ENCODE measurements at regions not wholly inside any gene's neighbourhood (a gene's known extent, or its start where the extent isn't known, plus 50 kb on each side); places are given as distances from the start of the nearest gene placed in this dataset.

DNA sequence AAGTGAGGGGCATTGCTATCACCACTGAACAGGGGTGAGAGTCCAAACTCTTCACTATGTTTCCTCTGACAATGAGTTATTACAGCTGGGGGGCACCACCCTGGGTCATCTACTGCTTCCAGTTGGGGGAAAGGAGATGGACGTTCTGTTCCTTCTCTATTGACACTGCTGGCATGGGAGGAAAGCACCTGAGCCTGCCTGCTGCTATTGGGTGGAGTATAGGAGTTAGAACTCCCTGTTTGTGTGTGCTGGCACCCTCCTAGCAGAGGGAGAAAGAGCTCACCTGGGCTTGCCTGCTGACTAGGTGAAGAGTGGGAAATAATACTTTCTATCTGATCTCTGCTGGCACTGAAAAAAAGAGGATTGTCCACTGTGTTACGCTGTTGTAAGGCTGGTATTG lies 163.8 kb downstream of the MSN start:
- no TSS peak for BruUV-seq (replicated peaks)
- WGBS (ENCODE audit: low lambda C conversion rate), result 0% methylated on average over 1 of the region's 2 CpGs
- no peak for TF ChIP-seq FIP1L1 (IDR thresholded peaks at IDR 0.05; ENCODE audit: borderline replicate concordance, insufficient read depth, low read depth, low read length)
- no peak for TF ChIP-seq ELF4 (CRISPR knock-in tag; IDR thresholded peaks at IDR 0.05; ENCODE audit: borderline replicate concordance)
- TF ChIP-seq, protein P1, sequence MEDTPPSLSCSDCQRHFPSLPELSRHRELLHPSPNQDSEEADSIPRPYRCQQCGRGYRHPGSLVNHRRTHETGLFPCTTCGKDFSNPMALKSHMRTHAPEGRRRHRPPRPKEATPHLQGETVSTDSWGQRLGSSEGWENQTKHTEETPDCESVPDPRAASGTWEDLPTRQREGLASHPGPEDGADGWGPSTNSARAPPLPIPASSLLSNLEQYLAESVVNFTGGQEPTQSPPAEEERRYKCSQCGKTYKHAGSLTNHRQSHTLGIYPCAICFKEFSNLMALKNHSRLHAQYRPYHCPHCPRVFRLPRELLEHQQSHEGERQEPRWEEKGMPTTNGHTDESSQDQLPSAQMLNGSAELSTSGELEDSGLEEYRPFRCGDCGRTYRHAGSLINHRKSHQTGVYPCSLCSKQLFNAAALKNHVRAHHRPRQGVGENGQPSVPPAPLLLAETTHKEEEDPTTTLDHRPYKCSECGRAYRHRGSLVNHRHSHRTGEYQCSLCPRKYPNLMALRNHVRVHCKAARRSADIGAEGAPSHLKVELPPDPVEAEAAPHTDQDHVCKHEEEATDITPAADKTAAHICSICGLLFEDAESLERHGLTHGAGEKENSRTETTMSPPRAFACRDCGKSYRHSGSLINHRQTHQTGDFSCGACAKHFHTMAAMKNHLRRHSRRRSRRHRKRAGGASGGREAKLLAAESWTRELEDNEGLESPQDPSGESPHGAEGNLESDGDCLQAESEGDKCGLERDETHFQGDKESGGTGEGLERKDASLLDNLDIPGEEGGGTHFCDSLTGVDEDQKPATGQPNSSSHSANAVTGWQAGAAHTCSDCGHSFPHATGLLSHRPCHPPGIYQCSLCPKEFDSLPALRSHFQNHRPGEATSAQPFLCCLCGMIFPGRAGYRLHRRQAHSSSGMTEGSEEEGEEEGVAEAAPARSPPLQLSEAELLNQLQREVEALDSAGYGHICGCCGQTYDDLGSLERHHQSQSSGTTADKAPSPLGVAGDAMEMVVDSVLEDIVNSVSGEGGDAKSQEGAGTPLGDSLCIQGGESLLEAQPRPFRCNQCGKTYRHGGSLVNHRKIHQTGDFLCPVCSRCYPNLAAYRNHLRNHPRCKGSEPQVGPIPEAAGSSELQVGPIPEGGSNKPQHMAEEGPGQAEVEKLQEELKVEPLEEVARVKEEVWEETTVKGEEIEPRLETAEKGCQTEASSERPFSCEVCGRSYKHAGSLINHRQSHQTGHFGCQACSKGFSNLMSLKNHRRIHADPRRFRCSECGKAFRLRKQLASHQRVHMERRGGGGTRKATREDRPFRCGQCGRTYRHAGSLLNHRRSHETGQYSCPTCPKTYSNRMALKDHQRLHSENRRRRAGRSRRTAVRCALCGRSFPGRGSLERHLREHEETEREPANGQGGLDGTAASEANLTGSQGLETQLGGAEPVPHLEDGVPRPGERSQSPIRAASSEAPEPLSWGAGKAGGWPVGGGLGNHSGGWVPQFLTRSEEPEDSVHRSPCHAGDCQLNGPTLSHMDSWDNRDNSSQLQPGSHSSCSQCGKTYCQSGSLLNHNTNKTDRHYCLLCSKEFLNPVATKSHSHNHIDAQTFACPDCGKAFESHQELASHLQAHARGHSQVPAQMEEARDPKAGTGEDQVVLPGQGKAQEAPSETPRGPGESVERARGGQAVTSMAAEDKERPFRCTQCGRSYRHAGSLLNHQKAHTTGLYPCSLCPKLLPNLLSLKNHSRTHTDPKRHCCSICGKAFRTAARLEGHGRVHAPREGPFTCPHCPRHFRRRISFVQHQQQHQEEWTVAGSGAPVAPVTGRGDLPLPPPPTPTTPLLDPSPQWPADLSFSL (CRISPR knock-in tag; IDR thresholded peaks at IDR 0.05), result no peak
- no peak for TF ChIP-seq DNMT3B (CRISPR knock-in tag; conservative IDR thresholded peaks at IDR 0.05)
- TF ChIP-seq SIX4 (CRISPR knock-in tag; IDR thresholded peaks at IDR 0.05), result no peak
- TF ChIP-seq ZNF335 (CRISPR knock-in tag; IDR thresholded peaks at IDR 0.05), result no peak
- TF ChIP-seq RXRA (CRISPR knock-in tag; IDR thresholded peaks at IDR 0.05), result no peak
- TF ChIP-seq, protein P2, sequence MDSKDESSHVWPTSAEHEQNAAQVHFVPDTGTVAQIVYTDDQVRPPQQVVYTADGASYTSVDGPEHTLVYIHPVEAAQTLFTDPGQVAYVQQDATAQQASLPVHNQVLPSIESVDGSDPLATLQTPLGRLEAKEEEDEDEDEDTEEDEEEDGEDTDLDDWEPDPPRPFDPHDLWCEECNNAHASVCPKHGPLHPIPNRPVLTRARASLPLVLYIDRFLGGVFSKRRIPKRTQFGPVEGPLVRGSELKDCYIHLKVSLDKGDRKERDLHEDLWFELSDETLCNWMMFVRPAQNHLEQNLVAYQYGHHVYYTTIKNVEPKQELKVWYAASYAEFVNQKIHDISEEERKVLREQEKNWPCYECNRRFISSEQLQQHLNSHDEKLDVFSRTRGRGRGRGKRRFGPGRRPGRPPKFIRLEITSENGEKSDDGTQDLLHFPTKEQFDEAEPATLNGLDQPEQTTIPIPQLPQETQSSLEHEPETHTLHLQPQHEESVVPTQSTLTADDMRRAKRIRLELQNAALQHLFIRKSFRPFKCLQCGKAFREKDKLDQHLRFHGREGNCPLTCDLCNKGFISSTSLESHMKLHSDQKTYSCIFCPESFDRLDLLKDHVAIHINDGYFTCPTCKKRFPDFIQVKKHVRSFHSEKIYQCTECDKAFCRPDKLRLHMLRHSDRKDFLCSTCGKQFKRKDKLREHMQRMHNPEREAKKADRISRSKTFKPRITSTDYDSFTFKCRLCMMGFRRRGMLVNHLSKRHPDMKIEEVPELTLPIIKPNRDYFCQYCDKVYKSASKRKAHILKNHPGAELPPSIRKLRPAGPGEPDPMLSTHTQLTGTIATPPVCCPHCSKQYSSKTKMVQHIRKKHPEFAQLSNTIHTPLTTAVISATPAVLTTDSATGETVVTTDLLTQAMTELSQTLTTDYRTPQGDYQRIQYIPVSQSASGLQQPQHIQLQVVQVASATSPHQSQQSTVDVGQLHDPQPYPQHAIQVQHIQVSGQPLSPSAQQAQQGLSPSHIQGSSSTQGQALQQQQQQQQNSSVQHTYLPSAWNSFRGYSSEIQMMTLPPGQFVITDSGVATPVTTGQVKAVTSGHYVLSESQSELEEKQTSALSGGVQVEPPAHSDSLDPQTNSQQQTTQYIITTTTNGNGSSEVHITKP (CRISPR knock-in tag; IDR thresholded peaks at IDR 0.05; ENCODE audit: low read depth), result no peak

More for the DNA sequence above, 163.8 kb downstream of the MSN start:
- ChIA-PET POLR2A (no interaction called here), CTCF (ENCODE audit: low intra/inter-chr PET ratio, low total read pairs) (no interaction called here)
- H3K36me3 ChIP-seq (replicated peaks in 1 of 2; ENCODE audit: control insufficient read depth in 1 of 2, insufficient read depth in 2 of 2, low read length in 2 of 2), result no peaks in the 10 kb centered on the region
- no peaks in the 10 kb centered on the region for H3K4me1 ChIP-seq (ENCODE audit: insufficient read depth, low read length)
- no peaks in the 10 kb centered on the region for H3K79me2 ChIP-seq (ENCODE audit: insufficient read depth, low read length)
- H3K9ac ChIP-seq (ENCODE audit: insufficient read depth, low read depth, low read length), result no peak overlapping the region
- no peaks in the 10 kb centered on the region for H3K9me3 ChIP-seq (ENCODE audit: low read length)
- in situ Hi-C loops (cut with HindIII; ENCODE audit: extremely low pct_ligation_motif_present, low pct_unique_long_range_greater_than_20kb), result no loop called here
- no peak overlapping the region for H3K4me3 ChIP-seq (replicated peaks in 1 of 3; ENCODE audit: insufficient read depth in 1 of 3, low read depth in 2 of 3, low read length in 3 of 3)
- intact Hi-C loops (cut with micrococcal nuclease; ENCODE audit: unreplicated experiment), result no loop called here
- H3K4me2 ChIP-seq (ENCODE audit: low read depth, low read length), result no peak overlapping the region
- no peak overlapping the region for H3K27ac ChIP-seq (ENCODE audit: extremely low read length, insufficient read depth, low read length)
- no peak for FAIRE-seq
- H3K27me3 ChIP-seq (ENCODE audit: control insufficient read depth in 1 of 2, insufficient read depth in 2 of 2, low read length in 2 of 2), result no peaks in the 10 kb centered on the region
- H2AFZ ChIP-seq (ENCODE audit: low read length), result no peak overlapping the region
- H4K20me1 ChIP-seq (ENCODE audit: insufficient read depth, low read length), result no peaks in the 10 kb centered on the region
- no peak for ATAC-seq
- no peak for DNase-seq (ENCODE audit: low spot score)

All from HepG2 (cell line).